ENCODE measurements at regions not wholly inside any gene's neighbourhood (a gene's known extent, or its start where the extent isn't known, plus 50 kb on each side); places are given as distances from the start of the nearest gene placed in this dataset.

DNA sequence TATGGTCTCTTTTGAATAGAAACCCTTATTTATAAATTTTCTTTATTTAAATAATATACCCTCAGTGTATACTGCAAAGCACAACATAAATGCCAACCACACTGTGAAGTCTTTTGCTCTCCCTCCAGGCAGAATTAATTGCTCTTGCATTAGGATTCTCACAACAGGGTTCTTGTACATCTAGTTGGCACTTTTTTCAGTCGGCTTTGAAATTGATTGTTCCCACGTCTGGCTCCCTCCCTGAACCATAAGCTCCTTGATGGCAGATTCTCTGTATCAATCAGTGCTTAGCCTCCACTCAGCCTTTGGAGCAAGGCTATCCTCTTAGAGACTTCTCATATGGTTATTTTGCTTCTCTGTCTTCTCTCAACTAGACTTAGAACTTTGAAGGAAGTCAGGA, 288.0 kb upstream of the POU3F2 start:
- Mint-ChIP-seq H3K27ac (no peak overlapping the region), H3K4me1 (ENCODE audit: low read depth) (no peaks in the 10 kb centered on the region), H3K9me3 (peaks cover 37% of the 10 kb centered on the region), H3K27me3 (ENCODE audit: insufficient read depth) (peaks cover 2% of the 10 kb centered on the region; the same call in 1 of the 2 replicates), H3K4me3 (no peak overlapping the region), H3K36me3 (ENCODE audit: low read depth) (0 out of 2 replicates have a peak, but pooled peaks cover 7% of the 10 kb centered on the region)
- DNase-seq: no peak
- TF ChIP-seq, protein P1, sequence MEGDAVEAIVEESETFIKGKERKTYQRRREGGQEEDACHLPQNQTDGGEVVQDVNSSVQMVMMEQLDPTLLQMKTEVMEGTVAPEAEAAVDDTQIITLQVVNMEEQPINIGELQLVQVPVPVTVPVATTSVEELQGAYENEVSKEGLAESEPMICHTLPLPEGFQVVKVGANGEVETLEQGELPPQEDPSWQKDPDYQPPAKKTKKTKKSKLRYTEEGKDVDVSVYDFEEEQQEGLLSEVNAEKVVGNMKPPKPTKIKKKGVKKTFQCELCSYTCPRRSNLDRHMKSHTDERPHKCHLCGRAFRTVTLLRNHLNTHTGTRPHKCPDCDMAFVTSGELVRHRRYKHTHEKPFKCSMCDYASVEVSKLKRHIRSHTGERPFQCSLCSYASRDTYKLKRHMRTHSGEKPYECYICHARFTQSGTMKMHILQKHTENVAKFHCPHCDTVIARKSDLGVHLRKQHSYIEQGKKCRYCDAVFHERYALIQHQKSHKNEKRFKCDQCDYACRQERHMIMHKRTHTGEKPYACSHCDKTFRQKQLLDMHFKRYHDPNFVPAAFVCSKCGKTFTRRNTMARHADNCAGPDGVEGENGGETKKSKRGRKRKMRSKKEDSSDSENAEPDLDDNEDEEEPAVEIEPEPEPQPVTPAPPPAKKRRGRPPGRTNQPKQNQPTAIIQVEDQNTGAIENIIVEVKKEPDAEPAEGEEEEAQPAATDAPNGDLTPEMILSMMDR (IDR thresholded peaks at IDR 0.05): no peak

DNA sequence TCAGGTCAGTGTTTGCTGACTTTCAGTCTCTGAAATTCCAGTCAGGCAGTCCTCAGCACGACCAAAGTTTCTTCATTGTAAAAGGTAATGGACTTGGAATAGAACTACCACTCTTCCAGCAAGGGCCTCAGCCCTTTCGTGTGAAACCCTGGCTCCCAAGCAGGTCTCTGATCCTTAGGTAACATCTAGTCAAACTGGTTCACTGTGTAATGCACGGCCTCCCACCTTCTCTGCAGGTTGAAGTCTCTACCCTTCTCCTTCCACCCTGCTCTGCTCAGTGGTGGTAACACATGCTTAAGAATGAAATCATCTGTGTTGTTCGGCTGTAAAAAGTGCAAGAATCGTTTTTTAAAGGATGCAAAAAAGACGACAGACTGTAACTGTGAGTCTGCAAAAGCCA, 287.2 kb upstream of the POU3F2 start:
- H3K27ac Mint-ChIP-seq: no peak overlapping the region
- peaks cover 37% of the 10 kb centered on the region for H3K9me3 Mint-ChIP-seq
- H3K4me1 Mint-ChIP-seq (ENCODE audit: low read depth): no peaks in the 10 kb centered on the region
- H3K36me3 Mint-ChIP-seq (ENCODE audit: low read depth): 0 out of 2 replicates have a peak, but pooled peaks cover 7% of the 10 kb centered on the region
- H3K4me3 Mint-ChIP-seq: no peak overlapping the region
- TF ChIP-seq, protein P1 (IDR thresholded peaks at IDR 0.05): no peak
- no peak for DNase-seq
- H3K27me3 Mint-ChIP-seq (ENCODE audit: insufficient read depth): peaks cover 2% of the 10 kb centered on the region; the same call in 1 of the 2 replicates

DNA sequence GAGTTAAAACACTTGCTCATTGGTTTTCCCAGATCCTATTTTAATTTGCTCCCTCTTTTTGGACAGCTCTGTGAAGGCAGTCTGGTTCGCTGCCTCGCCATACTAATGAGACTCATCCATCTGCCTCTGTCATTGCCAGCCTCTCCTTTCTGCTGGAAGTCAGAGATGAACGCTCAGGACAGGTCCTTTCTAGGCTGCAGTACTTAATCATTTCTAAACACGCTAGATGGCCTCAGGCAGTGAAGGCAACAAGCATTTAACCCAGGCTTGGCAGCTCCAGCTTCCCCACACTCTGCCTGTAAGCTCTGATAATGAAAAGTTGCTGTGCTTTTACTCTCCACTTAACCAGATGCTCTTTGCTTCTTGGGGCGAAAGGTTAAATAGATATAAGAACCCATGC, 286.7 kb upstream of the POU3F2 start:
- Mint-ChIP-seq H3K9me3 (peaks cover 37% of the 10 kb centered on the region), H3K36me3 (ENCODE audit: low read depth) (0 out of 2 replicates have a peak, but pooled peaks cover 7% of the 10 kb centered on the region), H3K4me3 (no peak overlapping the region), H3K27ac (no peak overlapping the region), H3K27me3 (ENCODE audit: insufficient read depth) (peaks cover 2% of the 10 kb centered on the region; the same call in 1 of the 2 replicates), H3K4me1 (ENCODE audit: low read depth) (no peaks in the 10 kb centered on the region)
- TF ChIP-seq, protein P1 (IDR thresholded peaks at IDR 0.05): no peak
- DNase-seq: no peak

GRCh38 chr6:98548301-98548700, 286.1 kb upstream of the POU3F2 start:
- no peak overlapping the region for H3K4me3 Mint-ChIP-seq
- H3K27me3 Mint-ChIP-seq (ENCODE audit: insufficient read depth): peaks cover 2% of the 10 kb centered on the region; the same call in 1 of the 2 replicates
- no peak overlapping the region for H3K27ac Mint-ChIP-seq
- no peak for DNase-seq
- peaks cover 37% of the 10 kb centered on the region for H3K9me3 Mint-ChIP-seq
- H3K36me3 Mint-ChIP-seq (ENCODE audit: low read depth): 0 out of 2 replicates have a peak, but pooled peaks cover 7% of the 10 kb centered on the region
- TF ChIP-seq, protein P1 (IDR thresholded peaks at IDR 0.05): no peak
- no peaks in the 10 kb centered on the region for H3K4me1 Mint-ChIP-seq (ENCODE audit: low read depth)

DNA sequence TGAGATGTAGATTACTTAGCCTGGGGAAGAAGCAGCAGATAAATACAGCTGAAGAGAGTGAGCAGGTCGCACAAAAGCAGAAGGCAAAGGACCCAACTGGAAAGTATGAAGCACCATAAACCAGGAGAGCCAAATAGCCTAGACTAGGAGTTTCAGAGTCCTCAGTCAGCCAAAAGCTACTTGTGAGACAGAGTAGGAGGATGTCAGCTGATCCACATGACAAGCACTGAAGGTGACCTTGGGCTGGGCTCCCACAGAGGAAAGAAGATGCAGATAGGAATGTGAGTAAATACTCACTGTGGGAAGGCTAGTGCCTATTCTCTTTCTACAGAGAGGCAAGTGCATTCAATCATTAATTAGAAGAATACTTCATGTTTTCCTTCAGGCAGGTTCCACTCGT, 274.0 kb upstream of the POU3F2 start:
- Mint-ChIP-seq H3K9me3 (peaks cover 39% of the 10 kb centered on the region), H3K4me1 (ENCODE audit: low read depth) (no peaks in the 10 kb centered on the region), H3K4me3 (no peak overlapping the region), H3K36me3 (ENCODE audit: low read depth) (no peaks in the 10 kb centered on the region), H3K27me3 (ENCODE audit: insufficient read depth) (peaks cover 1% of the 10 kb centered on the region; the same call in 1 of the 2 replicates), H3K27ac (no peak overlapping the region)
- DNase-seq: no peak
- TF ChIP-seq, protein P1 (IDR thresholded peaks at IDR 0.05): no peak

DNA sequence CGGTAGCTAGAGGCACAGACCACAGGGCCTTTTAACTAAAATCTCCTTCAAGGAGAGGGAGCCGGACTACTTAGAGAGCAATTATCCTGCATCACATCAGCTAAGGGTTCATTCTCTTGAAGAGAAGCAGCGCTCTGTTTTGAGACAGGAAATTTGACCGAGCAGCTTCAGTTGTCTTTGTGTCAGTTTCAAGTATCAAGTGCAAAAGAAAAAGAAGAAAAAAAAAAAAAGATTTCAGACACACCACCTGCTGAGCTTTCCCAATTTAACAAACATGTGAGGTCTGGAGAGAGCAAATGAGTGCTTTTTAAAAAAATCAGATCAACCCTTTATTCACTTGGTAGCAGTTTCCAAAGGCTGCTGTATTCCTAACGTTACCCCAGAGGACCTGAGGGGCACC, 273.5 kb upstream of the POU3F2 start:
- Mint-ChIP-seq H3K27ac (no peak overlapping the region), H3K4me3 (no peak overlapping the region), H3K27me3 (ENCODE audit: insufficient read depth) (peaks cover 1% of the 10 kb centered on the region; the same call in 1 of the 2 replicates), H3K36me3 (ENCODE audit: low read depth) (no peaks in the 10 kb centered on the region), H3K9me3 (peaks cover 37% of the 10 kb centered on the region), H3K4me1 (ENCODE audit: low read depth) (no peaks in the 10 kb centered on the region)
- TF ChIP-seq, protein P1 (IDR thresholded peaks at IDR 0.05): no peak
- no peak for DNase-seq
